Epithelial cell of proximal tubule (primary cell): ENCODE measurements at regions not wholly inside any gene's neighbourhood (a gene's known extent, or its start where the extent isn't known, plus 50 kb on each side); places are given as distances from the start of the nearest gene placed in this dataset.

Source experiments
- DNase-seq: peaks from one replicate; pipeline ENCODE4 v3.0.0-alpha.2; 2011; ENCODE audit warnings: low read depth
- H3K4me3 ChIP-seq: 2 replicates; pipeline ENCODE4 v1.5.1; 2011; ENCODE audit warnings: low read depth, mild to moderate bottlenecking, low read length
- TF ChIP-seq, protein P1 (sequence below): conservative IDR thresholded peaks from 2 replicates; pipeline ENCODE4 v1.5.1; 2012; ENCODE audit warnings: low read depth, mild to moderate bottlenecking, low read length

DNA sequence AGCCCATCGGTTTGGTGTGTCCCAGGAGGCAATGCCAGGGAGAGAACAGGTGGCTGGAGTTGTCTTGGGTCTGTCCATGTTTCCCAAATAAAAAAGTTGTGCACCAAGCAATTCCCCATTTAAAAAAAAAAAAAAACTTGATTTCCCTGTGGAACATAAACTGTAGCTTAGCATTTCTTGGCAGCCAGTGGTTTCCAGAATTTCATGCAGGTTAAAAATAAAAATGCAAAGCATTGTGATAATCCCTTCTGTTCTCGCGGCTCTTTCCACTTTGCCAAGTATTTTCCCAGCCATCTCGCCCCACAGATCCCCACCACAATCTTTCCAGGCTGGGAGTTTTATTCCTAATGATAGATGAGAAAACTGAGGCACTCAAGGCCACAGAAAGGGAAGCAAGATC lies 51.4 kb upstream of the MSX1 start:
- TF ChIP-seq, protein P1, sequence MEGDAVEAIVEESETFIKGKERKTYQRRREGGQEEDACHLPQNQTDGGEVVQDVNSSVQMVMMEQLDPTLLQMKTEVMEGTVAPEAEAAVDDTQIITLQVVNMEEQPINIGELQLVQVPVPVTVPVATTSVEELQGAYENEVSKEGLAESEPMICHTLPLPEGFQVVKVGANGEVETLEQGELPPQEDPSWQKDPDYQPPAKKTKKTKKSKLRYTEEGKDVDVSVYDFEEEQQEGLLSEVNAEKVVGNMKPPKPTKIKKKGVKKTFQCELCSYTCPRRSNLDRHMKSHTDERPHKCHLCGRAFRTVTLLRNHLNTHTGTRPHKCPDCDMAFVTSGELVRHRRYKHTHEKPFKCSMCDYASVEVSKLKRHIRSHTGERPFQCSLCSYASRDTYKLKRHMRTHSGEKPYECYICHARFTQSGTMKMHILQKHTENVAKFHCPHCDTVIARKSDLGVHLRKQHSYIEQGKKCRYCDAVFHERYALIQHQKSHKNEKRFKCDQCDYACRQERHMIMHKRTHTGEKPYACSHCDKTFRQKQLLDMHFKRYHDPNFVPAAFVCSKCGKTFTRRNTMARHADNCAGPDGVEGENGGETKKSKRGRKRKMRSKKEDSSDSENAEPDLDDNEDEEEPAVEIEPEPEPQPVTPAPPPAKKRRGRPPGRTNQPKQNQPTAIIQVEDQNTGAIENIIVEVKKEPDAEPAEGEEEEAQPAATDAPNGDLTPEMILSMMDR = no peak
- no peak overlapping the region for H3K4me3 ChIP-seq
- no peak for DNase-seq

- TF ChIP-seq, protein P1 = no peak
- H3K4me3 ChIP-seq = no peak overlapping the region
- no peak for DNase-seq
Observed at GRCh38 chr4:4805887-4806286, 53.6 kb upstream of the MSX1 start.

- TF ChIP-seq, protein P1 = no peak
- DNase-seq = no peak
- no peak overlapping the region for H3K4me3 ChIP-seq
Observed at GRCh38 chr4:4803912-4804296, 55.6 kb upstream of the MSX1 start.

- no peak overlapping the region for H3K4me3 ChIP-seq
- TF ChIP-seq, protein P1 = no peak
- DNase-seq = no peak
Observed at GRCh38 chr4:4803216-4803911, 56.1 kb upstream of the MSX1 start.

- DNase-seq = no peak
- TF ChIP-seq, protein P1 = no peak
- no peak overlapping the region for H3K4me3 ChIP-seq
Observed at GRCh38 chr4:4800646-4801408, 58.6 kb upstream of the MSX1 start.

DNA sequence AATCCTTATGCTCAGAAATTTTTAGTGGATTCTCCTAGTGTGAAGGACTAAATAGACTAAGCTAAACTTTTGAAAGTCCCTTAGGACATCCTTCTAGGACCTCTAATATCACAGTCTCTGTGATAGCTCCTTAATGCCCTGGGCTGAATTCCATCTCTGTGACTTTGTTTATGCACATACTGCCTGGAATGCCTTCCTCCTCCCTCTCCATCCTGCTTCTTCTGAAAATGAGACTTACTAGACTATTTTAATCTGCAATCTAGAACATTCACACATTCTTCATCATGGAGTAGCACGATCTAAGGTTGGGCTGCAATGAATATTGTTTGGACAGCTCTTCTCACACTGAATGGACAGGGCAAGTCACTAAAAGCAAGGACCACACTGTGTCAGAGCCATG lies 65.0 kb upstream of the MSX1 start:
- TF ChIP-seq, protein P1 = no peak
- H3K4me3 ChIP-seq = no peak overlapping the region
- DNase-seq = no peak
